CD4-positive, alpha-beta T cell treated with Interleukin-15 for 4 hours (primary cell): ENCODE measurements at regions not wholly inside any gene's neighbourhood (a gene's known extent, or its start where the extent isn't known, plus 50 kb on each side); places are given as distances from the start of the nearest gene placed in this dataset.
"Not testable (repeated sequence)": the region's sequence is repeated elsewhere in the genome, so short reads cannot be mapped to it uniquely, and the experiment has no call there.

Experiments
- DNase-seq: peaks from one replicate; pipeline ENCODE4 v3.0.0-alpha.2; 2020; ENCODE audit warnings: low spot score

GRCh38 chr16:58960034-58960433 is 225.9 kb upstream of the GOT2 start:
- no peak for DNase-seq

- no peak for DNase-seq
These were observed 224.6 kb upstream of the GOT2 start for GRCh38 chr16:58958749-58959148.

- DNase-seq = no peak
These were observed 214.1 kb upstream of the GOT2 start for GRCh38 chr16:58948244-58948643.

GRCh38 chr16:58940609-58941008 is 206.5 kb upstream of the GOT2 start:
- no peak for DNase-seq

- no peak for DNase-seq
These were observed 204.7 kb upstream of the GOT2 start for GRCh38 chr16:58938811-58939210.

GRCh38 chr16:58937661-58938060 is 203.5 kb upstream of the GOT2 start:
- no peak for DNase-seq

- no peak for DNase-seq
These were observed 199.1 kb upstream of the GOT2 start for GRCh38 chr16:58933186-58933585.

- DNase-seq = no peak
These were observed 197.3 kb upstream of the GOT2 start for GRCh38 chr16:58931436-58931835.

- DNase-seq = no peak
These were observed 189.0 kb upstream of the GOT2 start for GRCh38 chr16:58923094-58923493.

GRCh38 chr16:58913456-58913855 is 179.3 kb upstream of the GOT2 start:
- DNase-seq = no peak

- DNase-seq = no peak
These were observed 178.5 kb upstream of the GOT2 start for GRCh38 chr16:58912571-58912970.

- DNase-seq = no peak
These were observed 173.0 kb upstream of the GOT2 start for GRCh38 chr16:58906981-58907715.

GRCh38 chr16:58904291-58904690 is 170.2 kb upstream of the GOT2 start:
- no peak for DNase-seq

GRCh38 chr16:58889516-58889915 is 155.4 kb upstream of the GOT2 start:
- DNase-seq = no peak

- DNase-seq = no peak
These were observed 151.5 kb upstream of the GOT2 start for GRCh38 chr16:58885528-58886170.

- no peak for DNase-seq
These were observed 150.0 kb upstream of the GOT2 start for GRCh38 chr16:58884141-58884540.

GRCh38 chr16:58883131-58883530 is 149.0 kb upstream of the GOT2 start:
- DNase-seq = no peak

- DNase-seq = no peak
These were observed 148.2 kb upstream of the GOT2 start for GRCh38 chr16:58882292-58882691.

- not testable (repeated sequence) for DNase-seq
These were observed 144.5 kb upstream of the GOT2 start for GRCh38 chr16:58878641-58879040.

- DNase-seq = no peak
These were observed 132.8 kb upstream of the GOT2 start for GRCh38 chr16:58866935-58867334.

- no peak for DNase-seq
These were observed 129.6 kb upstream of the GOT2 start for GRCh38 chr16:58863761-58864160.

- DNase-seq = no peak
These were observed 128.9 kb upstream of the GOT2 start for GRCh38 chr16:58863042-58863441.

- DNase-seq = no peak
These were observed 128.4 kb upstream of the GOT2 start for GRCh38 chr16:58862334-58863021.
